WTC11 (cell line): ENCODE measurements at regions not wholly inside any gene's neighbourhood (a gene's known extent, or its start where the extent isn't known, plus 50 kb on each side); places are given as distances from the start of the nearest gene placed in this dataset.

ENCODE experiments used
- ATAC-seq: fragments of 200-7000 bp; cut with Tn5 transposase; 2 replicates; pipeline ENCODE4 v1.10.0; 2021; ENCODE audit warnings: mild to moderate bottlenecking, moderate library complexity
- CTCF ChIA-PET: fragments of 300-600 bp; sonication (Branson Sonifier 250); formaldehyde crosslinking; loops from one replicate; lab custom pipeline; 2021; ENCODE audit warnings: antibody characterized with exemption; lab: Charles Lee
- POLR2A ChIA-PET: fragments of 350-600 bp; sonication (Branson Sonifier 250); formaldehyde crosslinking; loops from one replicate; lab custom pipeline; 2021; ENCODE audit warnings: antibody characterized with exemption; lab: Charles Lee
- DNase-seq: peaks from one replicate; pipeline ENCODE4 v3.0.0; 2021; ENCODE audit warnings: low spot score
- H3K27ac Mint-ChIP-seq: 2 replicates; pipeline ENCODE4 v1.8.0; 2021; ENCODE audit warnings: mixed read lengths
- H3K27me3 Mint-ChIP-seq: 2 replicates; pipeline ENCODE4 v1.8.0; 2021; ENCODE audit warnings: low read depth, mild to moderate bottlenecking, moderate library complexity, mixed read lengths
- H3K36me3 Mint-ChIP-seq: 2 replicates; pipeline ENCODE4 v1.8.0; 2021; ENCODE audit warnings: mixed read lengths
- H3K4me1 Mint-ChIP-seq: 2 replicates; pipeline ENCODE4 v1.8.0; 2022; ENCODE audit warnings: mixed read lengths
- H3K4me3 Mint-ChIP-seq: 2 replicates; pipeline ENCODE4 v1.8.0; 2021; ENCODE audit warnings: mild to moderate bottlenecking, moderate library complexity, mixed read lengths
- H3K9me3 Mint-ChIP-seq: 2 replicates; pipeline ENCODE4 v1.8.0; 2021; ENCODE audit warnings: mixed read lengths
- CREM ChIP-seq: sonication (generic); formaldehyde crosslinking; IDR thresholded peaks from 2 replicates; pipeline ENCODE4 v1.8.1; 2022; ENCODE audit warnings: mild to moderate bottlenecking, missing genetic modification reagents, moderate library complexity
- ETV6 ChIP-seq: sonication (generic); formaldehyde crosslinking; IDR thresholded peaks from 2 replicates; pipeline ENCODE4 v1.8.1; 2022; ENCODE audit warnings: mild to moderate bottlenecking, missing genetic modification reagents
- HMGA2 ChIP-seq: fragments of 250-450 bp; sonication (Bioruptor Pico); IDR thresholded peaks from 2 replicates; pipeline ENCODE4 v1.4.0; 2021; ENCODE audit warnings: mild to moderate bottlenecking, moderate library complexity
- IRF2 ChIP-seq: sonication (generic); formaldehyde crosslinking; IDR thresholded peaks from 2 replicates; pipeline ENCODE4 v1.8.0; 2022; ENCODE audit warnings: low read depth, missing genetic modification reagents, borderline replicate concordance
- JAZF1 ChIP-seq: fragments of 250-450 bp; sonication (Bioruptor Pico); IDR thresholded peaks from 2 replicates; pipeline ENCODE4 v1.9.0; 2021; ENCODE audit warnings: moderate library complexity, mild to moderate bottlenecking, inconsistent platforms
- MAX ChIP-seq: sonication (generic); formaldehyde crosslinking; IDR thresholded peaks from 2 replicates; pipeline ENCODE4 v1.8.0; 2022; ENCODE audit warnings: mild to moderate bottlenecking, missing genetic modification reagents
- MXD4 ChIP-seq: fragments of 250-450 bp; sonication (Bioruptor Pico); IDR thresholded peaks from 2 replicates; pipeline ENCODE4 v1.8.0; 2021; ENCODE audit warnings: mild to moderate bottlenecking, moderate library complexity, borderline replicate concordance
- PRDM15 ChIP-seq: sonication (generic); formaldehyde crosslinking; IDR thresholded peaks from 2 replicates; pipeline ENCODE4 v1.8.0; 2022; ENCODE audit warnings: missing genetic modification reagents
- SMAD3 ChIP-seq: sonication (generic); formaldehyde crosslinking; IDR thresholded peaks from 2 replicates; pipeline ENCODE4 v1.8.0; 2022; ENCODE audit warnings: missing genetic modification reagents, mild to moderate bottlenecking, borderline replicate concordance
- SMAD4 ChIP-seq: sonication (generic); formaldehyde crosslinking; IDR thresholded peaks from 2 replicates; pipeline ENCODE4 v1.8.0; 2022; ENCODE audit warnings: mild to moderate bottlenecking, missing genetic modification reagents
- ZNF281 ChIP-seq: sonication (generic); formaldehyde crosslinking; IDR thresholded peaks from 2 replicates; pipeline ENCODE4 v1.8.0; 2023; ENCODE audit warnings: mild to moderate bottlenecking, missing genetic modification reagents
- ZNF317 ChIP-seq: sonication (generic); formaldehyde crosslinking; IDR thresholded peaks from 2 replicates; pipeline ENCODE4 v1.8.1; 2023; ENCODE audit warnings: low read depth, mild to moderate bottlenecking, moderate library complexity, missing genetic modification reagents, borderline replicate concordance
- ZNF423 ChIP-seq: fragments of 250-450 bp; sonication (Bioruptor Pico); IDR thresholded peaks from 2 replicates; pipeline ENCODE4 v2.1.2; 2022; ENCODE audit warnings: mild to moderate bottlenecking, moderate library complexity
- ZNF671 ChIP-seq: fragments of 250-450 bp; sonication (Bioruptor Pico); IDR thresholded peaks from 2 replicates; pipeline ENCODE4 v1.8.0; 2021; ENCODE audit warnings: mild to moderate bottlenecking
- TF ChIP-seq, protein P1 (sequence below): sonication (generic); formaldehyde crosslinking; IDR thresholded peaks from 2 replicates; pipeline ENCODE4 v1.8.1; 2023; ENCODE audit warnings: mild to moderate bottlenecking, missing genetic modification reagents
- TF ChIP-seq, protein P2 (sequence below): sonication (generic); formaldehyde crosslinking; IDR thresholded peaks from 2 replicates; pipeline ENCODE4 v1.8.0; 2022; ENCODE audit warnings: mild to moderate bottlenecking, missing genetic modification reagents
- TF ChIP-seq, protein P3 (sequence below): fragments of 250-450 bp; sonication (Bioruptor Pico); conservative IDR thresholded peaks from 2 replicates; pipeline ENCODE4 v1.9.0; 2021; ENCODE audit warnings: mild to moderate bottlenecking
- TF ChIP-seq, protein P4 (sequence below): sonication (generic); formaldehyde crosslinking; IDR thresholded peaks from 2 replicates; pipeline ENCODE4 v1.8.0; 2023; ENCODE audit warnings: missing genetic modification reagents, mild to moderate bottlenecking, borderline replicate concordance

DNA sequence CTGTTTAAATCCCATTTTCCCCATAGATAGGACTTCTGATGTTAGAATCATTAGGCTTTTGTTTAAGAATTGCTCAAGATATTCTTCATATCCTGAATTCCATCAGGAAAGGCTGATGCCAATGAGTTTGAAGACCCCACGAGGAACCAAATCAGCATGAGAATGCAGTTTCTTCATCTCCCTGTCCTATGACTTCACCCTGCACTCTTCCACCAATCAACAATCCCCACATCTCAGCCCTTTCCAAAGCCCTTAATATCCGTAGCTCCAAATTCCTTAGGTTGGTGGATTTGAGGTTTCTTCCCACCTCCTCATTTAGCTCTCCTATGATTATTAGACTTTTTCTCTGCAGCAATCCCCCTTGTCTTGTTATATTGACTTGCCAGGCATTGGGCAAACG lies 52.9 kb upstream of the PRNP start:
- no peak for ATAC-seq
- H3K4me1 Mint-ChIP-seq: no peaks in the 10 kb centered on the region
- no peaks in the 10 kb centered on the region; the same call in 1 of the 2 replicates for H3K27me3 Mint-ChIP-seq
- H3K4me3 Mint-ChIP-seq: no peak overlapping the region
- ChIA-PET POLR2A (no interaction called here), CTCF (no interaction called here)
- DNase-seq: no peak
- peaks cover 20% of the 10 kb centered on the region for H3K9me3 Mint-ChIP-seq
- TF ChIP-seq, protein P1, sequence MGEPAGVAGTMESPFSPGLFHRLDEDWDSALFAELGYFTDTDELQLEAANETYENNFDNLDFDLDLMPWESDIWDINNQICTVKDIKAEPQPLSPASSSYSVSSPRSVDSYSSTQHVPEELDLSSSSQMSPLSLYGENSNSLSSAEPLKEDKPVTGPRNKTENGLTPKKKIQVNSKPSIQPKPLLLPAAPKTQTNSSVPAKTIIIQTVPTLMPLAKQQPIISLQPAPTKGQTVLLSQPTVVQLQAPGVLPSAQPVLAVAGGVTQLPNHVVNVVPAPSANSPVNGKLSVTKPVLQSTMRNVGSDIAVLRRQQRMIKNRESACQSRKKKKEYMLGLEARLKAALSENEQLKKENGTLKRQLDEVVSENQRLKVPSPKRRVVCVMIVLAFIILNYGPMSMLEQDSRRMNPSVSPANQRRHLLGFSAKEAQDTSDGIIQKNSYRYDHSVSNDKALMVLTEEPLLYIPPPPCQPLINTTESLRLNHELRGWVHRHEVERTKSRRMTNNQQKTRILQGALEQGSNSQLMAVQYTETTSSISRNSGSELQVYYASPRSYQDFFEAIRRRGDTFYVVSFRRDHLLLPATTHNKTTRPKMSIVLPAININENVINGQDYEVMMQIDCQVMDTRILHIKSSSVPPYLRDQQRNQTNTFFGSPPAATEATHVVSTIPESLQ (CRISPR knock-in tag): no peak
- TF ChIP-seq MAX (CRISPR knock-in tag) (no peak), ZNF423 (CRISPR knock-in tag) (no peak), ETV6 (no peak), JAZF1 (CRISPR knock-in tag) (no peak), MXD4 (CRISPR knock-in tag) (no peak), SMAD3 (no peak), CREM (CRISPR knock-in tag) (no peak), PRDM15 (CRISPR knock-in tag) (no peak), ZNF317 (CRISPR knock-in tag) (no peak), HMGA2 (no peak), IRF2 (no peak), SMAD4 (CRISPR knock-in tag) (no peak), ZNF671 (CRISPR knock-in tag) (no peak), ZNF281 (no peak)
- TF ChIP-seq, protein P2, sequence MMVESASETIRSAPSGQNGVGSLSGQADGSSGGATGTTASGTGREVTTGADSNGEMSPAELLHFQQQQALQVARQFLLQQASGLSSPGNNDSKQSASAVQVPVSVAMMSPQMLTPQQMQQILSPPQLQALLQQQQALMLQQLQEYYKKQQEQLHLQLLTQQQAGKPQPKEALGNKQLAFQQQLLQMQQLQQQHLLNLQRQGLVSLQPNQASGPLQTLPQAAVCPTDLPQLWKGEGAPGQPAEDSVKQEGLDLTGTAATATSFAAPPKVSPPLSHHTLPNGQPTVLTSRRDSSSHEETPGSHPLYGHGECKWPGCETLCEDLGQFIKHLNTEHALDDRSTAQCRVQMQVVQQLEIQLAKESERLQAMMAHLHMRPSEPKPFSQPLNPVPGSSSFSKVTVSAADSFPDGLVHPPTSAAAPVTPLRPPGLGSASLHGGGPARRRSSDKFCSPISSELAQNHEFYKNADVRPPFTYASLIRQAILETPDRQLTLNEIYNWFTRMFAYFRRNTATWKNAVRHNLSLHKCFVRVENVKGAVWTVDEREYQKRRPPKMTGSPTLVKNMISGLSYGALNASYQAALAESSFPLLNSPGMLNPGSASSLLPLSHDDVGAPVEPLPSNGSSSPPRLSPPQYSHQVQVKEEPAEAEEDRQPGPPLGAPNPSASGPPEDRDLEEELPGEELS: no peak
- TF ChIP-seq, protein P3, sequence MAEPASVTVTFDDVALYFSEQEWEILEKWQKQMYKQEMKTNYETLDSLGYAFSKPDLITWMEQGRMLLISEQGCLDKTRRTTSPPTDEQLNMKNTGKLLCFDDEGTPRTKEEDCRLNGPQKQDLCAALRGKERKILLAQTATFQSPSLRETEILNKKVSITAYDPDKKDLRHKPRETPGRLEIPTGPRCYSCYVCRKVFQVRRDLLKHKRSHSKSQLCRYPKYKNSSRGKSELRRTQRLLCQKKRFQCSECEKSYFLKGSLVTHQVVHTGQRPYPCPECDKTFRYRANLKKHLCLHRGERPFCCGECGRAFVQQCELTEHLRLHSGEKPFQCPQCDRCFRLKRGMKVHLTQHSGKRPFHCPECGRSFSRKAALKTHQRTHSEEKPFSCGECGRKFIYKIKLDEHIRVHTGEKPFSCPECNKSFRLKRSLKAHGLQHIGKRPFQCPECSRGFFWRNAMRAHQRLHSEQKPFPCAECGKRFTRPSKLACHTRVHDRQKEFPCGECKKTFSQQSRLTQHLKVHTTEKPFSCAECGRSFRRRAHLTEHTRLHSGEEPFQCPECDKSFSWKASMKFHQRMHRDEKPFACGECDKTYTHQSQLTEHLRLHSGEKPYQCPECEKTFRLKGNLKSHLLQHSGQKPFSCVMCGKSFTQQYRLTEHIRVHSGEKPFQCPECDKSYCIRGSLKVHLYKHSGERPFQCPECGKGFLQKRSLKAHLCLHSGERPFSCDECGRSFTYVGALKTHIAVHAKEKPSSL (CRISPR knock-in tag): no peak
- TF ChIP-seq, protein P4, sequence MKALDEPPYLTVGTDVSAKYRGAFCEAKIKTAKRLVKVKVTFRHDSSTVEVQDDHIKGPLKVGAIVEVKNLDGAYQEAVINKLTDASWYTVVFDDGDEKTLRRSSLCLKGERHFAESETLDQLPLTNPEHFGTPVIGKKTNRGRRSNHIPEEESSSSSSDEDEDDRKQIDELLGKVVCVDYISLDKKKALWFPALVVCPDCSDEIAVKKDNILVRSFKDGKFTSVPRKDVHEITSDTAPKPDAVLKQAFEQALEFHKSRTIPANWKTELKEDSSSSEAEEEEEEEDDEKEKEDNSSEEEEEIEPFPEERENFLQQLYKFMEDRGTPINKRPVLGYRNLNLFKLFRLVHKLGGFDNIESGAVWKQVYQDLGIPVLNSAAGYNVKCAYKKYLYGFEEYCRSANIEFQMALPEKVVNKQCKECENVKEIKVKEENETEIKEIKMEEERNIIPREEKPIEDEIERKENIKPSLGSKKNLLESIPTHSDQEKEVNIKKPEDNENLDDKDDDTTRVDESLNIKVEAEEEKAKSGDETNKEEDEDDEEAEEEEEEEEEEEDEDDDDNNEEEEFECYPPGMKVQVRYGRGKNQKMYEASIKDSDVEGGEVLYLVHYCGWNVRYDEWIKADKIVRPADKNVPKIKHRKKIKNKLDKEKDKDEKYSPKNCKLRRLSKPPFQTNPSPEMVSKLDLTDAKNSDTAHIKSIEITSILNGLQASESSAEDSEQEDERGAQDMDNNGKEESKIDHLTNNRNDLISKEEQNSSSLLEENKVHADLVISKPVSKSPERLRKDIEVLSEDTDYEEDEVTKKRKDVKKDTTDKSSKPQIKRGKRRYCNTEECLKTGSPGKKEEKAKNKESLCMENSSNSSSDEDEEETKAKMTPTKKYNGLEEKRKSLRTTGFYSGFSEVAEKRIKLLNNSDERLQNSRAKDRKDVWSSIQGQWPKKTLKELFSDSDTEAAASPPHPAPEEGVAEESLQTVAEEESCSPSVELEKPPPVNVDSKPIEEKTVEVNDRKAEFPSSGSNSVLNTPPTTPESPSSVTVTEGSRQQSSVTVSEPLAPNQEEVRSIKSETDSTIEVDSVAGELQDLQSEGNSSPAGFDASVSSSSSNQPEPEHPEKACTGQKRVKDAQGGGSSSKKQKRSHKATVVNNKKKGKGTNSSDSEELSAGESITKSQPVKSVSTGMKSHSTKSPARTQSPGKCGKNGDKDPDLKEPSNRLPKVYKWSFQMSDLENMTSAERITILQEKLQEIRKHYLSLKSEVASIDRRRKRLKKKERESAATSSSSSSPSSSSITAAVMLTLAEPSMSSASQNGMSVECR: no peak
- TF ChIP-seq, all 79 proteins: peak for 0
- peaks cover 6% of the 10 kb centered on the region for H3K36me3 Mint-ChIP-seq
- no peak overlapping the region for H3K27ac Mint-ChIP-seq
